Osteoblast (primary cell): ENCODE measurements at regions not wholly inside any gene's neighbourhood (a gene's known extent, or its start where the extent isn't known, plus 50 kb on each side); places are given as distances from the start of the nearest gene placed in this dataset.

Experiments
- DNase-seq: peaks from one replicate; pipeline ENCODE4 v3.0.0; 2011; ENCODE audit warnings: low spot score, mixed read lengths; ENCODE audit not compliant: insufficient read length; ENCODE audit errors: missing footprints
- H2AFZ ChIP-seq: 2 replicates; pipeline ENCODE4 v1.6.0; 2011; ENCODE audit warnings: mild to moderate bottlenecking, low read length
- H3K27ac ChIP-seq: 2 replicates; pipeline ENCODE4 v1.5.1; 2011; ENCODE audit warnings: mild to moderate bottlenecking, low read depth, low read length, moderate library complexity
- H3K27me3 ChIP-seq: 2 replicates; pipeline ENCODE4 v1.6.0; 2012; ENCODE audit warnings: mild to moderate bottlenecking, control low read depth, inconsistent platforms, low read length, moderate library complexity; ENCODE audit not compliant: insufficient read depth
- H3K36me3 ChIP-seq: 2 replicates; pipeline ENCODE4 v1.5.1; 2011; ENCODE audit warnings: mild to moderate bottlenecking, low read length, control low read depth, moderate library complexity; ENCODE audit not compliant: insufficient read depth
- H3K4me1 ChIP-seq: 2 replicates; pipeline ENCODE4 v1.5.1; 2011; ENCODE audit warnings: mild to moderate bottlenecking, low read length, control low read depth, moderate library complexity; ENCODE audit not compliant: insufficient read depth
- H3K4me2 ChIP-seq: 2 replicates; pipeline ENCODE4 v1.6.0; 2011; ENCODE audit warnings: mild to moderate bottlenecking, low read length; ENCODE audit not compliant: insufficient read depth
- H3K4me3 ChIP-seq: fragments of 200-600 bp; sonication (generic); 3 replicates; pipeline ENCODE4 v1.5.1; 2012; ENCODE audit warnings: mild to moderate bottlenecking, low read length, inconsistent platforms; ENCODE audit not compliant: insufficient read depth
- H3K79me2 ChIP-seq: 2 replicates; pipeline ENCODE4 v1.6.0; 2012; ENCODE audit warnings: mild to moderate bottlenecking, low read length, control low read depth, inconsistent platforms; ENCODE audit not compliant: insufficient read depth
- H3K9me3 ChIP-seq: 2 replicates; pipeline ENCODE4 v1.5.1; 2011; ENCODE audit warnings: low read depth, low read length, control low read depth
- H4K20me1 ChIP-seq: 2 replicates; pipeline ENCODE4 v1.6.0; 2012; ENCODE audit warnings: mild to moderate bottlenecking, low read length, control low read depth; ENCODE audit not compliant: insufficient read depth
- TF ChIP-seq, protein P1 (sequence below): IDR thresholded peaks from 2 replicates; pipeline ENCODE4 v1.5.1; 2011; ENCODE audit warnings: mild to moderate bottlenecking, low read depth, low read length, moderate library complexity; ENCODE audit errors: extremely low read depth

DNA sequence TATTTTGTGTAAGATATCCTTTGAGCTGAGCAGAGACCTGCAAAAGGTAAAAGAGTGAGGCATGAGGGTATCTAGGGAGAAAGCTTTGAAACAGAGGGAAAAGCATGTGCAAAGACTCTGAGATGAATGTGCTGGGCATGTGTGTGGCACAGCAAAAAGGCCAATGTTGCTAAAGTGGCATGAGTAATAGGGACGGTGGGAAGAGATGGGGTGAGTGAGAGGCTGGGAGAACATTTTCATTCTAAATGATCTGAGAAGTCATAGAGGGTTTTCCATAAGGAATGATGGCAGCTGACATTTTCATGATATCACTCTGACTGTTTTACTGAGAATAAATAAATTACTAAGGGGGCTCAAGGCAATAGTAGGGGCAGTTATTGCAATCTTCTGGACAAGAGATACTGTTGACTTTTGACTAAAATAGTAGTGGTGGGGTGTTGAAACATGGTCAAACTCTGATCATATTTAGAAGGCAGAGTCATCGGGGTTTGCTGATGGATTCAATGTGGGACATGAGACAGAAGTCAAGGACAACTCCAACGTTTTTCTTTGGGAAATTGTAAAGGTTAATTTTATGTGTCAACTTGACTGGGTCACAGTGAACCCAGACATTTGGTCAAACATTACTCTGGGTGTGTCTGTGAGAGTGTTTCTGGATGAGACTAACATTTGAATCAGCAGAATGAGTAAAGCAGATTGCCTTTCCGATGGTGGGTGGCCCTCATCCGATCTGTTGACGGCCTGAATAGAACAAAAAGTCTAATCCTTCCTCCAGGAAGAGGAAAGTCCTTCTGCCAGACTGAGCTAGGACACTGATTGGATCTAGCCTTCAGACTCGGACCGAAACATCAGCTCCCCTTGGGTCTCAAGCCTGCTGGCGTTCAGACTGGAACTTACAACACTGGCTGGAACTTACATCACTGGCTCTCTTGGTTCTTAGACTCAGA is 193.9 kb upstream of the PLXNC1 start:
- Histone ChIP-seq H3K79me2 (no peaks in the 10 kb centered on the region), H3K4me1 (peaks cover 17% of the 10 kb centered on the region), H3K9me3 (no peaks in the 10 kb centered on the region), H2AFZ (peak overlapping the region; percentile 82), H3K4me2 (peak overlapping the region; percentile 43), H3K36me3 (no peaks in the 10 kb centered on the region), H3K27me3 (no peaks in the 10 kb centered on the region), H4K20me1 (no peaks in the 10 kb centered on the region), H3K27ac (peak overlapping the region; percentile 76), H3K4me3 (peak overlapping the region; percentile 12)
- peak; percentile 47 for DNase-seq
- TF ChIP-seq, protein P1, sequence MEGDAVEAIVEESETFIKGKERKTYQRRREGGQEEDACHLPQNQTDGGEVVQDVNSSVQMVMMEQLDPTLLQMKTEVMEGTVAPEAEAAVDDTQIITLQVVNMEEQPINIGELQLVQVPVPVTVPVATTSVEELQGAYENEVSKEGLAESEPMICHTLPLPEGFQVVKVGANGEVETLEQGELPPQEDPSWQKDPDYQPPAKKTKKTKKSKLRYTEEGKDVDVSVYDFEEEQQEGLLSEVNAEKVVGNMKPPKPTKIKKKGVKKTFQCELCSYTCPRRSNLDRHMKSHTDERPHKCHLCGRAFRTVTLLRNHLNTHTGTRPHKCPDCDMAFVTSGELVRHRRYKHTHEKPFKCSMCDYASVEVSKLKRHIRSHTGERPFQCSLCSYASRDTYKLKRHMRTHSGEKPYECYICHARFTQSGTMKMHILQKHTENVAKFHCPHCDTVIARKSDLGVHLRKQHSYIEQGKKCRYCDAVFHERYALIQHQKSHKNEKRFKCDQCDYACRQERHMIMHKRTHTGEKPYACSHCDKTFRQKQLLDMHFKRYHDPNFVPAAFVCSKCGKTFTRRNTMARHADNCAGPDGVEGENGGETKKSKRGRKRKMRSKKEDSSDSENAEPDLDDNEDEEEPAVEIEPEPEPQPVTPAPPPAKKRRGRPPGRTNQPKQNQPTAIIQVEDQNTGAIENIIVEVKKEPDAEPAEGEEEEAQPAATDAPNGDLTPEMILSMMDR, result no peak

DNA sequence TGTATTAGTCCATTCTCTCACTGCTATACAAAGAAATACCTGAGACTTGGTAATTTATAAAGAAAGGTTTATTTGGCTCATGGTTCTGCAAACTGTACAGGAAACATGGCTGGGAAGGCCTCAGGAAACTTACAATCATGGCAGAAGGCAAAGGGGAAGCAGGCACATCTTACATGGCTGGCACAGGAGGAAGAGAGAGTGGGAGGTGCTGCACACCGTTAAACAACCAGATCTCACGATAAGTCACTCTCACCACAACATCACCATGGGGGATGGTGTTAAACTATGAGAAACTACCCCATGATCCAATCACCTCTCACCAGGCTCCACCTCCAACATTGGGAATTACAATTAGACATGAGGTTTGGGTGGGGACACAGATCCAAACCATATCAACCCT is 191.8 kb upstream of the PLXNC1 start:
- H3K36me3 ChIP-seq, result no peaks in the 10 kb centered on the region
- no peaks in the 10 kb centered on the region for H4K20me1 ChIP-seq
- H3K27ac ChIP-seq, result no peak overlapping the region
- no peak overlapping the region for H3K4me3 ChIP-seq
- no peak for DNase-seq
- H3K4me1 ChIP-seq, result peaks cover 15% of the 10 kb centered on the region
- TF ChIP-seq, protein P1, result no peak
- H3K9me3 ChIP-seq, result no peaks in the 10 kb centered on the region
- no peaks in the 10 kb centered on the region for H3K27me3 ChIP-seq
- H3K79me2 ChIP-seq, result no peaks in the 10 kb centered on the region
- H3K4me2 ChIP-seq, result no peak overlapping the region
- no peak overlapping the region for H2AFZ ChIP-seq

DNA sequence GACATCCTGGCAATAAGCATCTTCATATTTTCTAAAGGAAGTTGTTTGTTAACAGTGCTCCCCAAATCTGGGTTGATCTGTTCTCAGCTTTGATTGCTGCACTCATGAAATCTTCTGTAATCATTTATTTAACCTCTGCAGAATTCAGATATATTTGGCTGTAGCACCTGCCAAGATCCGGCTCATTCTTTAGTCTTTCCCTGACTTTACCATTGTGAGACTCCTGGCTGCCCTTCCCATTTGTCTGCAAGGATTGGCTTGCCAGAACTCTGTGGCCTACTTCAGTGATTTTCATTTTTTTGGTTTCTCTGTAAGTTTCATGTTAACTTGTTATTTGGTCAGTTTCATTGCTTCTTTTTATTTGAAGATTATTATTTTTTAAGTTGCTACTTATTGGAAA is 191.2 kb upstream of the PLXNC1 start:
- H3K27me3 ChIP-seq, result no peaks in the 10 kb centered on the region
- TF ChIP-seq, protein P1, result no peak
- H3K9me3 ChIP-seq, result no peaks in the 10 kb centered on the region
- no peak overlapping the region for H2AFZ ChIP-seq
- DNase-seq, result no peak
- no peak overlapping the region for H3K4me2 ChIP-seq
- H4K20me1 ChIP-seq, result no peaks in the 10 kb centered on the region
- no peaks in the 10 kb centered on the region for H3K79me2 ChIP-seq
- H3K4me1 ChIP-seq, result peaks cover 15% of the 10 kb centered on the region
- H3K4me3 ChIP-seq, result no peak overlapping the region
- H3K36me3 ChIP-seq, result no peaks in the 10 kb centered on the region
- no peak overlapping the region for H3K27ac ChIP-seq

DNA sequence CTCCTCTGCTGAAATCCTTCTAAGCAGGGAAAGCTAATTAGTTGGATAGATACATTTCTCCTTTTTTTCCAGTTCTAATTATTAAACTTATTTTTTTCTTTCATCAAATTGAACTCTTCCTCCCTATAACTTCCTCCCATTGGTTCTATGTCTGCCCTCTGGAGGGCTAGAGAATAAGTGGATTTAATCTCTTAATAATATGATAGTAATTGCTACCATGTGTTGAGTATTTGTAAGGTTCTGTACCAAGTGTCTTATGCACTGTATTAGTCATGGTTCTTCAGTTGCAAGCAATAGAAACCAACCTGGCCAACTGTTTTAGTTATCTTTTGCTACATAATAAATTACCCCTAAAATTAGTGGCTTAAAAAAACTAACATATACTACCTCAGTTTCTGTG is 190.5 kb upstream of the PLXNC1 start:
- Histone ChIP-seq H4K20me1 (no peaks in the 10 kb centered on the region), H3K4me2 (no peak overlapping the region), H2AFZ (no peak overlapping the region), H3K9me3 (no peaks in the 10 kb centered on the region), H3K27me3 (no peaks in the 10 kb centered on the region), H3K4me3 (no peak overlapping the region), H3K4me1 (peaks cover 15% of the 10 kb centered on the region), H3K27ac (no peak overlapping the region), H3K79me2 (no peaks in the 10 kb centered on the region), H3K36me3 (no peaks in the 10 kb centered on the region)
- TF ChIP-seq, protein P1, result no peak
- no peak for DNase-seq
